ENCODE measurements at regions not wholly inside any gene's neighbourhood (a gene's known extent, or its start where the extent isn't known, plus 50 kb on each side); places are given as distances from the start of the nearest gene placed in this dataset.

DNA sequence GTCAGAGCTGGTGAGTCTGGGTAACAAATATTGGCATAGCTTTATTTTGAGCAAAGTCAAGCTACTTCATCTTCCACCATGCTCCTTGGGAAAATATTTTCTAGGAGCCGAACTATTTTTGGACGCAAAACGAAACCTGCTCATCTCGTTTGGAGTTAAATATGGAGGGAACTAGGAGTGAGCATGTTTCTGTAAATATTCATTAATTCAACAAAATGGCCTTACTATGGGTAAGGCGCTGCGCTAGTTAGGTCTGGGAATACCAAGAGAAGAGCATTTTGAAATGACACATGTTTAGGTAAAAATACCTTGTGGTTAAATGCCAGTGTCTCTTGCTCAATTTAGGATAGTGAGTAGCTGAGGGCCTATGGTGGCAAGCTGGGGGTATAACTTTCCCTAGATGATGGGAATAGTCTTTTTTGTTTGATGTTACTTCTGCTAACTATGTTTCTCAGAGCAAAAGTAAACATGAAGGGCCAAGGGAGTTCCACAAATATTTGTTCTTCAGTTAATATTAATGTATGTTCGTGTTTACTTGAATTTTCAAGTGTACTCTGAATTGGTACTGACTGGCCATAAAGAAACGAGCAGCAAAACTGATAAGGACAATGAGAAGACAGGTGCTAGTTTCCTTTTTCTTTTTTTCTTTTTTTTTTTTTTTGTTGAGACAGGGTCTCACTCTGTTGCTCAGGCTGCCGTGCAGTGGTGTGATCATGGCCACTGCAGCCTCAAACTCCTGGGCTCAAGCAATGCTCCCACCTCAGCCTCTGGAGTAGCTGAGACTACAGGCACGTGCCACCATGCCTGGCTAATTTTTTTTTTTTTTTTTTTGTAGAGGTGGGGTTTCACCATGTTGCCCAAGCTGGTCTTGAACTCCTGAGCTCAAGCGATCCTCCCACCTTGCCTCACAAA, 77.7 kb downstream of the MAP1LC3B2 start:
- no peaks in the 10 kb centered on the region for H3K27me3 ChIP-seq
- H3K27ac ChIP-seq: peak overlapping the region in 1 of 2 donors; percentile 17
- DNase-seq (ENCODE audit: low spot score in 2 of 2): no peak
- intact Hi-C loops (cut with DNase I; ENCODE audit: low total_unique reads): no loop called here
- no peaks in the 10 kb centered on the region for H3K4me1 ChIP-seq
- no peaks in the 10 kb centered on the region for H3K9me3 ChIP-seq
- TF ChIP-seq, protein P1, sequence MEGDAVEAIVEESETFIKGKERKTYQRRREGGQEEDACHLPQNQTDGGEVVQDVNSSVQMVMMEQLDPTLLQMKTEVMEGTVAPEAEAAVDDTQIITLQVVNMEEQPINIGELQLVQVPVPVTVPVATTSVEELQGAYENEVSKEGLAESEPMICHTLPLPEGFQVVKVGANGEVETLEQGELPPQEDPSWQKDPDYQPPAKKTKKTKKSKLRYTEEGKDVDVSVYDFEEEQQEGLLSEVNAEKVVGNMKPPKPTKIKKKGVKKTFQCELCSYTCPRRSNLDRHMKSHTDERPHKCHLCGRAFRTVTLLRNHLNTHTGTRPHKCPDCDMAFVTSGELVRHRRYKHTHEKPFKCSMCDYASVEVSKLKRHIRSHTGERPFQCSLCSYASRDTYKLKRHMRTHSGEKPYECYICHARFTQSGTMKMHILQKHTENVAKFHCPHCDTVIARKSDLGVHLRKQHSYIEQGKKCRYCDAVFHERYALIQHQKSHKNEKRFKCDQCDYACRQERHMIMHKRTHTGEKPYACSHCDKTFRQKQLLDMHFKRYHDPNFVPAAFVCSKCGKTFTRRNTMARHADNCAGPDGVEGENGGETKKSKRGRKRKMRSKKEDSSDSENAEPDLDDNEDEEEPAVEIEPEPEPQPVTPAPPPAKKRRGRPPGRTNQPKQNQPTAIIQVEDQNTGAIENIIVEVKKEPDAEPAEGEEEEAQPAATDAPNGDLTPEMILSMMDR (IDR thresholded peaks at IDR 0.05): no peak
- no peak for TF ChIP-seq POLR2A (IDR thresholded peaks at IDR 0.05)
- TF ChIP-seq POLR2AphosphoS5 (IDR thresholded peaks at IDR 0.05): no peak
- H3K4me3 ChIP-seq: no peak overlapping the region
- H3K36me3 ChIP-seq: no peaks in the 10 kb centered on the region

DNA sequence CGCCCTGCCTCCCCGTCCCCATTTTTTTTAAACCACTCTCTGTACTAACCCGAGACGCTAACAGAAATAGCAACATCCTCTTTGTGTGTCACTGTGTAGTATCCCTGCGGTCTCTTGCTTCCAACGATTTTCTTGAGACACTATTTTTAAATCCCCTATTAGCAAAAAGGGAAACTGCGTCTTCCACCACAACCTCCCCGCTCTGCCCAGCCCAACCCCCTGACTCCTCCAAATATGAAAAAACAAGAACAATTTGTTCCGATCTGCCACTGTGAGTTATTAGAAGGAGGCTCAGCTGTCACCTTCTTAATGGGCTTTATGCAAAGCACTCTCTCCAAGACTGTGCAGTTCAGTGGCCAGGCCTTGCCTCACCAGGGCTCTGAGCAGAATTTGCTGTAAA, 76.3 kb downstream of the MAP1LC3B2 start:
- TF ChIP-seq, protein P1 (IDR thresholded peaks at IDR 0.05): no peak
- Histone ChIP-seq H3K4me3 (no peak overlapping the region), H3K27me3 (no peaks in the 10 kb centered on the region), H3K9me3 (no peaks in the 10 kb centered on the region), H3K27ac (no peak overlapping the region), H3K36me3 (no peaks in the 10 kb centered on the region), H3K4me1 (no peaks in the 10 kb centered on the region)
- no peak for DNase-seq (ENCODE audit: low spot score in 2 of 2)
- intact Hi-C loops (cut with DNase I; ENCODE audit: low total_unique reads): no loop called here

DNA sequence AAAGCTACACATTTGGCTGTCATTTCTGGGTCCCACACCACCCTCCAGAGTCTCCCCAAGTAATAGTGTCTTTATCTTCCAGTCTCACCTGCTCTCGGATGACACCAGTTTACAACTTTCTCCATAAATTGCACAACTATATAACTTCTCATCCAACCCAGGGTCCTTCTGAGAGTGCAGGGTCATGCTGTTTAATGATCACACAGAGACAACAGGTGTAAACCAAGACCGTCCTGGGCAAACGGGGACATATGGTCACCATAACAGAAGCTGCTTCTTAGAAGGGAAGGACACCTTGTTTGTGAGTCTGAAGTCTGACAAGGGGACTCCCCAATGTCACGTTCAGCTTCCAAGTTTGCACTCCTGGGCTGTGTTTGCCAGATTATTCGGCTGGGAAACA, 74.3 kb downstream of the MAP1LC3B2 start:
- Histone ChIP-seq H3K4me3 (no peak overlapping the region), H3K27ac (no peak overlapping the region), H3K9me3 (no peaks in the 10 kb centered on the region), H3K36me3 (no peaks in the 10 kb centered on the region), H3K27me3 (no peaks in the 10 kb centered on the region), H3K4me1 (no peaks in the 10 kb centered on the region)
- no peak for DNase-seq (ENCODE audit: low spot score in 2 of 2)
- intact Hi-C loops (cut with DNase I; ENCODE audit: low total_unique reads): no loop called here
- TF ChIP-seq POLR2A (IDR thresholded peaks at IDR 0.05): no peak
- TF ChIP-seq, protein P1 (IDR thresholded peaks at IDR 0.05): no peak
- TF ChIP-seq POLR2AphosphoS5 (IDR thresholded peaks at IDR 0.05): no peak

DNA sequence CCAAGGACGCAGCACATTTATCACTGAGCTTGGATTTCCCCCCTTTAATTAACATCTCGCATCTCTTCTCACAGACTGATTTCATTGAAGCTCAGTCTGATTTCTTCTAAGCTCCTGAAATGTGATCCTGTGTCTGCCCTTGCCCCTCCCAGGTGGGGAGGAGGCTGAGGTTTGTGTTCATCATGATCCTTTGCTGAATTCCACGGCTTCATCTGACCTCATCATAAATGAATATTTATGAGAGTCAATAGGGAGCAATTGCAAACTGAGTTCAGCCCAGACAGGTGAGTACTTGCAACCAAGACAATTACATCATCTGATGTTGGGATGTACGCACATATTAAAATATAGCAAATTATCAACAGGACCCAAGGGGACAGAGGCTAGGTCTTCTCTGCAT, 72.4 kb downstream of the MAP1LC3B2 start:
- DNase-seq (ENCODE audit: low spot score in 2 of 2): no peak
- TF ChIP-seq POLR2AphosphoS5 (IDR thresholded peaks at IDR 0.05): no peak
- TF ChIP-seq POLR2A (IDR thresholded peaks at IDR 0.05): no peak
- TF ChIP-seq, protein P1 (IDR thresholded peaks at IDR 0.05): no peak
- Histone ChIP-seq H3K36me3 (no peaks in the 10 kb centered on the region), H3K27ac (no peak overlapping the region), H3K9me3 (no peaks in the 10 kb centered on the region), H3K4me1 (no peaks in the 10 kb centered on the region), H3K27me3 (no peaks in the 10 kb centered on the region), H3K4me3 (no peak overlapping the region)
- intact Hi-C loops (cut with DNase I; ENCODE audit: low total_unique reads): no loop called here

DNA sequence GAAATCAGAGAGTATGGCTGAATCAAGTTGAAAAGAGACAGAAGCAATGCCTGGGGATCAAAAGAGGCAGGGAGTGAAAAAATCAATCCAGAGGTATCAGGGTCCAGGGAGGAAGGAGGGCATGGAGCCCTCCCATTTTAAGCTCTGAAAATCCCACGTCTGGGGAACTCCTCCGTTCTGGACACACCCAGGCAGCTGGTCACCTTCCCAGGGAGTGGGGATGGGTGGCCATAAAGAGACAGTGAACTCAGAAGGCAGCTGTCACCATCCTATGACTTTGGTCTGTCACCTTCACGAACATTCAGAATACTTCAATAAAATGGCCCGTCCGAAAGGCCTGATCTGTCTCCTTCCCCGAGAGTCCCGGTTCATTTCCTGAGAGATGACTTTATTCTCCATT, 71.6 kb downstream of the MAP1LC3B2 start:
- H3K27me3 ChIP-seq: no peaks in the 10 kb centered on the region
- no peaks in the 10 kb centered on the region for H3K4me1 ChIP-seq
- intact Hi-C loops (cut with DNase I; ENCODE audit: low total_unique reads): no loop called here
- no peaks in the 10 kb centered on the region for H3K9me3 ChIP-seq
- TF ChIP-seq, protein P1 (IDR thresholded peaks at IDR 0.05): no peak
- TF ChIP-seq POLR2A (IDR thresholded peaks at IDR 0.05): no peak
- no peak for TF ChIP-seq POLR2AphosphoS5 (IDR thresholded peaks at IDR 0.05)
- H3K27ac ChIP-seq: no peak overlapping the region
- H3K36me3 ChIP-seq: no peaks in the 10 kb centered on the region
- DNase-seq (ENCODE audit: low spot score in 2 of 2): no peak
- H3K4me3 ChIP-seq: no peak overlapping the region
